HG03558 (cell line): ENCODE measurements at regions not wholly inside any gene's neighbourhood (a gene's known extent, or its start where the extent isn't known, plus 50 kb on each side); places are given as distances from the start of the nearest gene placed in this dataset.
"Not testable (repeated sequence)": the region's sequence is repeated elsewhere in the genome, so short reads cannot be mapped to it uniquely, and the experiment has no call there.

Source experiments
- ATAC-seq: cut with Tn5 transposase; IDR thresholded peaks from one replicate; pipeline ENCODE4 v1.9.1; 2021; ENCODE audit warnings: moderate number of reproducible peaks; ENCODE audit not compliant: unreplicated experiment; ENCODE audit errors: extremely low read depth

DNA sequence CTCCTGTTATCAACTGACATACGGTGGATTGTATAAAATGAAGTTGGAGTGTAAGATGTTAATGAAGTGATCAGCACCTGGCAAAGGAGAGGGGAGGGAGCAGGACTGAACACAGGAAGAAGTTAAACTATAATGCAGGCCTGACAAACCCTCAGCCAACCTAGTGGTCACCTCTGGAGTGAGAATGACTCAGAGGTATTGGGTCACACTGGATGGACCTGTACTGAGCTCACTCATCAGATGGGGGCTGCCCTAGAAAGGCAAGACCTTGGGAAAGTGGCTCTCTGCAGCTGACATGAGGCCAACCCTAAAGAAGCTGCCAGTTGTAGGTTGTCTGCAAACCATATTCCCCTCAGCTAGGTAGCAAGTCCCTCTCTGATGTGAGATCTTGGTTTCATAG, 193.3 kb upstream of the HTR1E start:
- ATAC-seq: no peak

DNA sequence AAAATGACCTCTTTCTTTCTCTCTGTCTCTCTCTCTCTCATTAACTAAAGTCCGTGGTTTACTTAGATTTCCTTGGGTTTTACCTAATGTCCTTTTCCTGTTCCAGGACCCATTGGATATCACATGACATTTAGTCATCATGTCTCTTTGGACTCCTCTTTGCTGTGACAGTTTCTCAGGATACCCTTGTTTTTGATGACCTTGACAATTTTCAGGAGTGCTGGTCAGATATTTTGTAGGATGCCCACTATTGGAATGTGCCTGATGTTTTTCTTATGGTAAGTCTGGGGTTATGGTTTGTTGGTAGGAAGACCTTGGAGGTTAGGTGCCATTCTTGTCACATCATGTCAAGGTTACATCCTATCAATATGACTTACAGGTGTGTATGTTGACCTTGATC, 199.2 kb upstream of the HTR1E start:
- ATAC-seq: no peak

DNA sequence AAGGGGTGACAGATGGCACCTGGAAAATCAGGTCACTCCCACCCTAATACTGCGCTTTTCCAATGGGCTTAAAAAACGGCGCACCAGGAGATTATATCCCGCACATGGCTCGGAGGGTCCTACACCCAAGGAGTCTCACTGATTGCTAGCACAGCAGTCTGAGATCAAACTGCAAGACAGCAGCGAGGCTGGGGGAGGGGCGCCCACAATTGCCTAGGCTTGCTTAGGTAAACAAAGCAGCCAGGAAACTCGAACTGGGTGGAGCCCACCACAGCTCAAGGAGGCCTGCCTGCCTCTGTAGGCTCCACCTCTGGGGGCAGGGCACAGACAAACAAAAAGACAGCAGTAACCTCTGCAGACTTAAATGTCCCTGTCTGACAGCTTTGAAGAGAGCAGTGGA, 205.7 kb upstream of the HTR1E start:
- ATAC-seq: not testable (repeated sequence)

DNA sequence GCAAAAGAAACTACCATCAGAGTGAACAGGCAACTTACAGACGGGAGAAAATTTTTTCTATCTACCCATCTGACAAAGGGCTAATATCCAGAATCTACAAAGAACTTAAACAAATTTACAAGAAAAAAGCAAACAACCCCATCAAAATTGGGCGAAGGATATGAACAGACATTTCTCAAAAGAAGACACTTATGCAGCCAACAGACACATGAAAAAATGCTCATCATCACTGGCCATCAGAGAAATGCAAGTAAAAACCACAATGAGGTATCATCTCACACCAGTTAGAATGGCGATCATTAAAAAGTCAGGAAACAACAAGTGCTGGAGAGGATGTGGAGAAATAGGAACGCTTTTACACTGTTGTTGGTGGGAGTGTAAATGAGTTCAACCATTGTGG, 206.6 kb upstream of the HTR1E start:
- ATAC-seq: not testable (repeated sequence)

DNA sequence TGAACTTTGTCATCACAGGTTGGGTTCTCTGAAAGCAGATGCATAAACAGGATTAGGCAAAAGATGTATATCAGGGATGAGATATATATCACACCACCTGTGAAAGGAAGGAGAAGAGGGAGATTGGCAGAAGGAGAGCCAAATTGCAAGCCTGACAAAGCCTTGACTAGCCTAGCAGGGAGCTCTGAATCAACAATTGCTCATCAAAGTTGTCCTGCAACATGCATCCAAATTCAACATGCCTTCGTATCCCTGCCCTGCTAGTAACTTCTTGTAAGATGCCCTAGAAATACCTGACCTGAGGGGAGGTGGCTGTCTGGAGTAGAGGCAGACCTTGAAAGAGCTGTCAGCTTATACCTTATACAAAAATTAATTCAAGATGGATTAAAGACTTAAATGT, 207.1 kb upstream of the HTR1E start:
- ATAC-seq: no peak

DNA sequence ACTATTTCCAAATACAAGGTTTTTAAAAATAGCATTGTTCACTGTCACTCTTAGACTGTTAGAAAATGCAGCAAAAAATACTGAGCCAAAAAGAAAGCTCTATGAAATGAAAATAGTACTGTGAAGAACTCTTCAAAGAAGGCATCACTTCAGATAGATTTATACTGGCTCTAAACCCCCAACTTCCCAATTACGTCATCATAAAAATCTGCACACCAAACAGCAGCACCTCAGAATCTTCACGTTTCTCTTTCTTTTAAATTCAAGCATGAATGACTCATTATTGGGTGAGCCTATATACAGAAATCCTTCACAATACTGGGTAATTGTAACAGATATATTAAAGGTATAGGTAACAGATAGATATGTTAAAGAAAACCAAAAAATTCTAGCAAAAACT, 208.4 kb upstream of the HTR1E start:
- no peak for ATAC-seq

DNA sequence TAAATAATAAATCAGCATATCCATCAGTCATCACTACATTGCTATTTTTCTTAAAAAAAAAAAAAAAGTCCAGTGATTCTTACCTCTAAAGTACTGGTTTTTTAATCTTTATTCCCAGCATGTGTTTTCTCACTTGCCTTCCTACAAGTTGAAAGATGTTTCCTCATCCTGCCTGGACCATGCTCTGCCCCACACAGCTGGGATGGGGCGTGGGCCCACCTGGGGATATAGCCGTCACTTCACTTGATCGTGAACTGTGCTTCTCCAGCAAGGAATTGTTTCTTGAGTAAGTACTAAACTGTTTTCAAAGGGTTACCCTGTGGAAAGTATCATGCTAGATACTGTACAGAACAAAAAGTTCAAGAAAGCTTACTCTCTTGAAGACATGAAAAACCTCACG, 212.6 kb upstream of the HTR1E start:
- ATAC-seq: no peak

DNA sequence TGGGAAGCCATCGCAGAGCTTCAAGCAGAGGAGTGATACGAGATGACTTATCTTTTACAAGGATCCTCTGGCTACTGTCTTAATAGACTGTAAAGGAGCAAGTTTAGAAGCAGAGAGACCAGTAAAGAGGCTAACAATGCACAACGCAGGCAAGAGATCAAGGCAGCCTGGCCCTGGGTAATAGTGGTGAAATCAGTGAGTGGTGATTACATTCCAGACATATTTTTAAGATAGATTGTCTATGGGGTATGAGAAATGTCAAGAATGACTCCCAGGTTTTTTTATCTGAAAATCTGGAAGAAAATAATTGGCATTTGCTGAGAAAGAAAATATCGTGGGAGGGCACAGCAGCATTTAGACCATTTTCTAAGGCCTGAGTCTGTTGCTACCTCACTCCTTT, 213.6 kb upstream of the HTR1E start:
- ATAC-seq: no peak

DNA sequence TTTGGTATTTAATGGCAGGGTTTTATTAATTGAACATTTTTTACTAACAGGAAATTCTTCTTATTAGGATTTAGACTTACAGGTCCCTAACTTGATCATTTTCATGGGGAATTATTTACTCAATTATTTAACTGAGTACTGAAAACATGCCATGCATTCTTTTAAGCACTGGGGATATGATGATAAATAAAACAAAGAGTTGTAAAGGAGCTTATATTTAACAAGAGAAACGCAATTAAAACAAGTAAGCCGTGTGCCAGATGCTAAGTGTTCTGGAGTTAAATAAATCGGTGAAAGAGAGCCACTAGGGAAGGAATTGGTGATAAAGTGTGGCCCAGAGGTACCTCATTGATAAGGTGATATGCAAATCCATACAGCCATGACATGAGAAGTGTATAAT, 214.2 kb upstream of the HTR1E start:
- ATAC-seq: no peak

DNA sequence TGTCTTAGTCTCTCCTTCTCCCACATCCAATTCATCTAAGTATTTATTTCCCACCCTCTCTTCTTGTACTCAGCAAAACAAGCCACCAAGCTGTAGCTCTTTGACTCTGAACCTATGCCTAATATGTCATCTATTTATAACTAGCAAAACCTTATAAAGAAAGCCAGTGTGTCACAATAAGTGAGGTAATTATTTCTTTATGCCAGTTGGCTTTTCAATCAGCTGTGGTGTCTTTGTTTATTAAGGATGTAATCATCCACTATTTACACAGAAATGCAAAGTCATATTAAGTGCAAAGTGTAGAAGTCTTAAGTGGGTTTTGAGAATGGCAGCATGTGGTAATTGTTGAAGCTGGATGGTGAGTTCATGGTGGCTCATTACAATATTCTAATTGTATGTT, 215.2 kb upstream of the HTR1E start:
- ATAC-seq: no peak

DNA sequence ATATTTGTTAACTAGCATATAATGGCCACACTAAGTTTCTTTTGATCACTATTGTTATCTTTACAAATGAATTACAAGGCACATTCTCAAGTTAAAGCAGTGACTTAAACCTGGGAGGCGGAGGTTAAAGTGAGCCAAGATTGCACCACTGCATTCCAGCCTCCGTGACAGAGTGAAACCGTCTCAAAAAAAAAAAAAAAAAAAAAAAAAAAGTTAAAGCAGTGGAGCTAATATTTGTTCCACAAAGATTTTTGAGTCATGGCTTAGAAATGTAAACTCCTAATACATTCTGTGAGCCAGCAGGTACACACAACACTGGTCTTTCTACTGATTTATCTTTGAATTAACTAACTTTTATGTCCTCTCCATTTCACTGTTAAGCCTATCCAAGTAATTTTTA, 221.7 kb upstream of the HTR1E start:
- ATAC-seq: no peak

DNA sequence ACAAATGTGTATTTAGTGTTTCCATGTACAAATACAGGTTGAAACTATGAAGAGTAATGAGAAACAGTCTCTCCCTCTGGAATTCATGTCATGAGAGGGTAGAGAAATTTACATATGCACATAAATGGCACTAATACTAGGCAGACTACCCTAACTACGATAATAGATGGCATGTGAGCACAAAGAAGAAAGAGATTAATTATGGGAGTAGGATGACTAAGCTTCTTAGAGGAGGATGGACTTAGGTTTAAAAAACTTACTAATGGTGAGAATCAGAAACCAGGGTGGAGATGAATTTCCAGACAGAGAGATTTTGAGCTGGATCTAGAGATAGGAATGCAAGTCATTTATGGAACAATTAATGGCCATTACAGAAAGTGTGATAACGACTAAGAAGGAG, 225.3 kb upstream of the HTR1E start:
- no peak for ATAC-seq

DNA sequence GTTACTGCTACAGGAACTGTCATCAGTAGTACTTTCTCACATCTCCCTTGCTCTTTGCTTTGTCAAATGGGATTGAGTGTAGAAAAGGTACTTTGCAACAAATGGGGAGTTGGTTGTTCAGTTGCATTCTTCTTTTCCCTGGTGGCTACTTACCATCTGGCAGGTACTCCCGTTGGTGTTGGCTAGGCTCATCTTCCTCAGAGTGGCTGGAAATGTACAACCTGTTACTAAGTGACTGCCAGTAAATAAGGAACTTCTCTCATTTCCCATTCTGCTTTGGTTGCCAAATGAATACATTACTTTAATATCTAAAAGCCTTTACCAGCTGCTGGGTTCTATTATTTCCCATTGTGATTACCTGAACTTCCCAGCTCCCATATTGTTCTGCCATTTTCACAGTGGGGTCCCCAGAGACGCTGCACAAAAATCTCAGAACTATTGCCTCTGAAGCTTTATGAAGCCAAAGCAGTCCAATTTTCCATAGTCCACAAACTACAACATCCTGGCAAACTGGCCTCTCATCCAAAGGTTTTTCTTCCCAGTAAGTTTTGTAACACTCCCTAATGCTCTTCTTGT, 229.7 kb upstream of the HTR1E start:
- ATAC-seq: no peak

DNA sequence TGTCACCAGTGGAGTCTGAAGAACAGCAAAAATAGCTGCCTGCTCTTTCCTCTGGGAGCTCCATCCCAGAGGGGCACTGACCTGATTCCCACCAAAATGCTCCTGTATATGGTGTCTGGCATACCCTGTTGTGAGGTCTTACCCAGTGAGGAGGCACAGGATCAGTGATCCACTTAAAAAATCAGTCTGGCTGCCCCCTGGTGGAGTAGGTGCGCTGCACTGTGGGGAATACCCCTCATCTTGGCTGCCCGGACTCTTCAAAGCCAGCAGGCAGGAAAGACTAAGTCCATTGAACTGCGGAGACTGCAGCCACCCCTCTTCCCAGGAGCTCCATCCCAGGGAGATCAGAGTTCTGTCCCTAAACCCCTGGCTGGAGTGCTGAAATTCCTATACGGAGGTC, 230.9 kb upstream of the HTR1E start:
- ATAC-seq: no peak

DNA sequence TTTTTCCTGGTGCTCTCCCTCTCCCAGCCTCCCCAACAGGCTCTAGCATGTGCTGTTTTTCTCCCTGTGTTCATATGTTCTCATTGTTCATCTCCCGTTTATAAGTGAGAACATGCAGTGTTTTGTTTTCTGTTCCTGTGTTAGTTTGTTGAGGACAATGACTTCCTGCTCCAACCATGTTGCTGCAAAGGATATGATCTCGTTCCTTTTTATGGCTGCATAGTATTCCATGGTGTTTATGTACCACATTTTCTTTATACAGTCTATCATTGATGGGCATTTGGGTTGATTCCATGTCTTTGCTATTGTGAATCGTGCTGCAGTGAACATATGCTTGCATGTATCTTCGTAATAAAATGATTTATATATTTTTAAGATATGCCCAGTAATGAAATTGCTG, 236.1 kb upstream of the HTR1E start:
- not testable (repeated sequence) for ATAC-seq

DNA sequence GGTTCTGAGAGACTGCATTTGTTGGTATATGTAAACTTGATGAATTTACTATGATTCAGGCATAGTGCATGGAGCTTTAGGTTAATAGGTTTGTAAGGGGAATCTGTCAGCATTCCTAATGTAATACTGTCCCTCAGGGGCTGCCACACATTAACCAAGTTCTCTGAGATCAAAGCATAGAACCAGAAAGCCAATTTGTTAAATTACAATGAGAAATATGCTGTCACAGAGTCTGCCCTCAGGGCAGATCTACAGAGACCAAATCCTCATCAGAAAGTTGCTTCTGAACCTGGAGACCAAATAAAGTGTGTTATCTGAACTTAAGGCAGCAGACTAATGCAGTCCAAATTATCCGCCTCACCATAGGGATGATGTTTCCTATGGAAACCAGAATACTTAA, 250.8 kb upstream of the HTR1E start:
- no peak for ATAC-seq

DNA sequence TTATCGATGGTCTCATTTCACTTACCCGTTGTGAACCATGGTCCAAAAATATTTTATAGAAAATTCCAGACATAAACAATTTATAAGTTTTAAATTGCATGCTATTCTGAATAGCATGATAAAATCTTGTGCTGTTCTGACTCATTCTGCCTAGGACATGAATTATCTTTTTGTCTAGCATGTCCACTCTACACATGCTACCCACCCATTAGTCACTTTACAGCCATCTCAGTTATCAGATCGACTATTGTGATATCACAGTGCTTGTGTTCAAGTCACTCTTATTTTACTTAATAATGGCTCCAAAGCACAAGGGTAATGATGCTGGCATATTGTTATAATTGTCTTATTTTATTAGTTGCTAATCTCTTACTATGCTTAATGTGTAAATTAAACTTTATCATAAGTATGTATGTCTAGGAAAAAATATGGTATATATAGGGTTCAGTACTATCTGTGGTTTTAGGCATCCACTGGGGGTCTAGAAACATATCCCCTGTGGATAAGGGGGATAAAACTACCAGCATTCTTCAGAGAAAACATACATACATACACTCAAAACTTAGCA, 252.0 kb upstream of the HTR1E start:
- ATAC-seq: no peak

DNA sequence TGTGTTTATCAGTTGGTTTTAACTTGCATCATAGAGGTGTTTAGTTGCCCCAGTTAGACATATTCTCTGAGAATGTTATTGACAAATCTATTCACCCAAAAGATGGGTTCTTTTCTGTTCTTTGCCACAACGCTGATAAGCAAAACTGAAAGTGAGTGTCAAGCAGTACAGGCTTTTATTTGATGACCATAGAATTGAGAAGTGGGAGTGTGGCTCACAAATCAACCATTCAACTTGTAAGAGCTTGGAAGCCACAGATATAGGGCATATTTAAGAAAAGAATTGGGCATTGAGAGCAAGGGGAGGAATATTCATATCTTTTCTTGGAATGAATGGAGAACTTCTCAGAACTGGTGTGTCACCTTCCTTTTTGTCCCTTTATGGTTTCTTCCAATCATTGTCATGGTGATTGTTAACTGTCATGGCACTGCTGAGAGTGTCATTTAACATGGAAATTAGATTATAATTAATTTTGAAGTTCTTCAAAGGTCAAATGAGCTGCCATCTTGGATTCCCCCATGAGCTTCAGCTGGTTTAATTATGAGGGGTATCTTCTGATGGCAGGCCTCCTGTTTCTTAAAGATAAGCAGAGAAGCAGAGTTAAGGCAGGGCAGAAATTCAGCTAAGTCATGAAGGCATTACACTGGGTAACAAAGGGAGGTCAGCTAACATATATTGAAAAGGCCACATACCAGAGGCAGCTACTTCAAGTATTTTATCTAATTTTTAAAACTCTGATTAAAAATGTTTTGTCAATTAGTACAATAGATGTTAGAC, 254.0 kb upstream of the HTR1E start:
- no peak for ATAC-seq

DNA sequence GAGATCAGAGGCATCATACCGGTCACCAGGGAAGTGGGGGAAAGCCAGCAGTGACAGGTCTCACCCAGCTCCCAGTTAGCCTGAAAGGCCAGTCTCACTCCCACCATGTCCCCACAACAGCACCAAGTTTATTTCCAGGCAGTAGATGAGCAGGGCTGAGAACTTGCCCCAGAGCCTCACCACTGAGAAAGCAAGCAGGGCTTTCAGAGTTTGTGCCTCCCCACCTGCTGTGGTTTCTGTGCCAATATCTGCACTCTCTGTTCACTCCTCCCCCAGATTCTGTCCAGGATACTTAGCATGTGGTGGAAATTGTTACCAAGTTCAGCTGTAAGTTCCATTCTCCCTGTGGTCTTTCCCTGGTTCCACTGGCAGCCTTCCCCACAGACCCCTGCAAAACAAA, 255.0 kb upstream of the HTR1E start:
- no peak for ATAC-seq

DNA sequence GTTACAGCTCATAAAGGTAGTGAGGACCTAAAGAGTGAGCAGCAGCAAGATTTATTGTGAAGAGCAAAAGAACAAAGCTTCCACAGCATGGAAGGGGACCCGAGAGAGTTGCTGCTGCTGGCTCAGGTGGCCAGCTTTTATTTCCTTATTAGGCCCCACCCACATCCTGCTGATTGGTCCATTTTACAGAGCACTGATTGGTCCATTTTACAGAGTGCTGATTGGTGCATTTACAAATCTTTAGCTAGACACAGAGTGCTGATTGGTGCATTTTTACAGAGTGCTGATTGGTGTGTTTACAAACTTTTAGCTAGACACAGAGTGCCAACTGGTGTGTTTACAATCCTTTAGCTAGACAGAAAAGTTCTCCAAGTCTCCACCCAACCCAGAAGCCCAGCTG, 256.2 kb upstream of the HTR1E start:
- ATAC-seq: not testable (repeated sequence)

DNA sequence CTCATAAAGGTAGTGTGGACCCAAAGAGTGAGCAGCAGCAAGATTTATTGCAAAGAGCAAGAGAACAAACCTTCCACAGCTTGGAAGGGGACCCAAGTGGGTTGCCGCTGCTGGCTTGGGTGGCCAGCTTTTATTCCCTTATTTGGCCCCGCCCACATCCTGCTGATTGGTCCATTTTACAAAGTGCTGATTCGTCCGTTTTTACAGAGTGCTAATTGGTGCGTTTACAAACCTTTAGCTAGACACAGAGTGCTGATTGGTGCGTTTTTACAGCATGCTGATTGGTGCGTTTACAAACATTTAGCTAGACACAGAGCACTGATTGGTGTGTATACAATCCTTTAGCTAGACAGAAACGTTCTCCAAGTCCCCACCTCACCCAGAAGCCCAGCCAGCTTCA, 265.2 kb upstream of the HTR1E start:
- ATAC-seq: not testable (repeated sequence)

DNA sequence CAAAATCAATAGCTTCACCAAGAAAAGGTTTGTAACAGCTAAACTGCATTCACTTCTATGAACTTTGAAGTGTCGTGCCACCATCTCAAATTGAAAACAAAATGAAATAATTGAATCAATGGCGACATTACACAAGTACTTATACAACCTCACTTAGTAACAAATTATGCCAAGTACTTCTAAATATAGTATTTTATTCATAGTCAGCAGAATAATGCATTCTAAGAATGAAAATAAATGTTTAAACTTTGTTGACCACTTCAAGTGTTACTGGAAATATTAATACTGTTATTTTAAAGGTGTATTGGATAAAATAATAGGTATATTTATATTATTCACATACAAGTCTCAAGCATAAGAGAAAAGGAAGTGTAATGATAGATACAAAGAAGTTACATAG, 280.1 kb upstream of the HTR1E start:
- no peak for ATAC-seq
